HG02759 (cell line): ENCODE measurements at regions not wholly inside any gene's neighbourhood (a gene's known extent, or its start where the extent isn't known, plus 50 kb on each side); places are given as distances from the start of the nearest gene placed in this dataset.
A peak's percentile ranks its signal among the peaks of the same experiment; 100 is the strongest.

ENCODE experiments used
- ATAC-seq: cut with Tn5 transposase; IDR thresholded peaks from one replicate; pipeline ENCODE4 v1.9.1; 2021; ENCODE audit warnings: mild to moderate bottlenecking, moderate library complexity; ENCODE audit not compliant: unreplicated experiment

GRCh38 chr5:96584712-96585111 is 77.5 kb upstream of the CAST start:
- no peak for ATAC-seq

GRCh38 chr5:96588539-96588938 is 73.6 kb upstream of the CAST start:
- no peak for ATAC-seq

GRCh38 chr5:96590796-96591195 is 71.4 kb upstream of the CAST start:
- no peak for ATAC-seq

- no peak for ATAC-seq
Measured at GRCh38 chr5:96595300-96596090, 66.7 kb upstream of the CAST start.

- ATAC-seq = no peak
Measured at GRCh38 chr5:96597438-96598020, 64.6 kb upstream of the CAST start.

GRCh38 chr5:96601200-96601599 is 61.0 kb upstream of the CAST start:
- no peak for ATAC-seq

GRCh38 chr5:96601715-96602244 is 60.4 kb upstream of the CAST start:
- ATAC-seq = peak; percentile 80

- no peak for ATAC-seq
Measured at GRCh38 chr5:96602776-96603175, 59.4 kb upstream of the CAST start.

GRCh38 chr5:96605144-96605837 is 56.9 kb upstream of the CAST start:
- ATAC-seq = no peak

GRCh38 chr5:96609369-96609768 is 52.8 kb upstream of the CAST start:
- no peak for ATAC-seq

- no peak for ATAC-seq
Measured at GRCh38 chr5:96610747-96611146, 51.4 kb upstream of the CAST start.

- no peak for ATAC-seq
Measured at GRCh38 chr5:96611946-96612345, 50.2 kb upstream of the CAST start.
